COLO668 (cell line): ENCODE measurements at regions not wholly inside any gene's neighbourhood (a gene's known extent, or its start where the extent isn't known, plus 50 kb on each side); places are given as distances from the start of the nearest gene placed in this dataset.
"Not testable (repeated sequence)": the region's sequence is repeated elsewhere in the genome, so short reads cannot be mapped to it uniquely, and the experiment has no call there.

Experiments
- DNase-seq: peaks from one replicate; lab custom pipeline; 2025; ENCODE audit not compliant: unreplicated experiment; lab: John Stamatoyannopoulos, UW

DNA sequence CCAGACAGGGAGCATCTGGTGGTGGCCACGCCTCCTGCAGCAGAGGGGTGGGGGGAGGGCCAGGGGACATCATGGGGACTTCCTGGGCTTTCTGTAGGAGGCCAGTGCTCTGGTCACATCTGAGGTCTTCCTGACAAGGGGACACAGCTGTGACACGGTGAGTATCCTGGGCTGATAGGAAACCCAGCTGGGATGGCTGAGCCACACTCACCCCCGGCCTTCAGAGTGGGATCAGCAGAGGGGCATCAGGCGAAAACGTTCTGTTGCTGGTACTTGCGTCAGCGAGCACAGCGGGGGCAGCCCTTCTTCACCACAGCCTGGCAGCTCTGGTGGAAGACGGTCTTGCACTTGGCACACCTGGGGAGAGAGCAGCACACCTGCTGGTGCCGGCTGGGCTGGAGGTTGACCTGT lies 122.9 kb upstream of the SMURF2 start:
- no peak for DNase-seq

DNA sequence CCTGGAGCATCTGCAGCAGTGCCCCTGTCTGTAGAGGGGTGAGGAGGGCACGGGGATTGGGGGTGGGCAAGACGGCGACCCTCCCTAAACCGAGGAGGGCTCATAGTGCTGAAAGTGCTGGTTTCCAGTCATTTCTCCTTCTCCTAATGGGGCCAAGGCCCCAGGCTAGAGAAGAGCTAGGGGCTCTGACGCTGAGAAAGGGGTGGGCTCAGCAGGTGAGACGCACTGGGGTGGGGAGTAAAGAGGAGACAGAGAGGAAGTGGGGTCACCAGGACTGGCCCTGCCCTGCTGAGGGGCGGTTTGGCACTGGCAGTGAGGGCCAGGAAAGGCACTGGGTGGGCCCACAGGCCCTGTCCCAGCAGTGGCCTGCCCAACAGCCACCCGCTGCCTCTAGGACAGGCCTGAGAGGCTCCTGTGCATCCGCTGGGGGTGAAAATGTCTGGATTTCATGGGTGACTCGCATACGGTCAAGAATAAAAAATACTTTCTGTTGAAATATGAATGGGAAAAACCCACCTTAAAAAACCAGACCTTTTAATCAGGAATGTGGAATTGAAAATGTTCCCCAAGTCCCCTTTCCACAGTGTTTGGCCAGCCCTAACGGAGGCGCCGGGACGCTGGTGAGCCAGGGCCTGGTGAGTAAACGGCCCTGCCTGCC lies 122.4 kb upstream of the SMURF2 start:
- DNase-seq, result no peak

DNA sequence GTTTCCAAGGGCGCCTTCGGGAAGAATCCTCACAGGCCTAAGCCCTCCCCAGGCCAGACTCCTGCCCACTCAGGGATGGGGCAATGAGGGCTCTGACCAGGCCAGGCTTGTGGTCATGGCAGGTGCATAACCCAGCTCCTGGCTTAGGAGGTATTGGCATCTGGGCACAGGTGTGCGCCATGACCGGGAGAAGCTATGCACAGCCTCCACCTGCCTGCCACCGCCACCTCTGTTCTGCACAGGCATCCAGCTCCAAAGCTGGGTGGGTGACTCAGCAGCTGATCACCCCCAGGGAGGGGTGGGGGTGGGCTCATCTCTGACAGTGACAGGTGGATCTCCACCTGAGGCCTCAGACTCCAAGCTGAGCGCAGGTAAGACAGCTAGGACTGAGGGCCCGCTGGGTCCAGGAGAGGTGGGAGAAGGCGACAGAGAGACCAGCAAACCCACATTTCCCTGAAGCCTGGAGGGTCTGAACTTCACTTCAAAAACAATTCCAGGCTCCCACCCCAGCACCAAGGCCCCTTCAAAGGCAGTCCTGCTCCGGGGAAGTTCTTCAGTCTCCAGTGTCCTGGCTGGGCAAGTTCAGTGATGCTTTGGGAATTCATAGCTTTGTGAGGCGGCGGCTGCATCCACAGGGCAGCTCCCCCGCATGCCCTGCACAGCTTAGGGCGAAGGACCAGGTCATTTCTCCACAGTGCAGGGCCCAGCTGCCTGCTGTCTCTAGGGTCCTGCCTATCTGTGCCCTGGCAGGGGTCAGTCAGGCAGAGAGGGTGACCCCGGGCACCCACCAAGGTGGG lies 121.6 kb upstream of the SMURF2 start:
- DNase-seq, result no peak

DNA sequence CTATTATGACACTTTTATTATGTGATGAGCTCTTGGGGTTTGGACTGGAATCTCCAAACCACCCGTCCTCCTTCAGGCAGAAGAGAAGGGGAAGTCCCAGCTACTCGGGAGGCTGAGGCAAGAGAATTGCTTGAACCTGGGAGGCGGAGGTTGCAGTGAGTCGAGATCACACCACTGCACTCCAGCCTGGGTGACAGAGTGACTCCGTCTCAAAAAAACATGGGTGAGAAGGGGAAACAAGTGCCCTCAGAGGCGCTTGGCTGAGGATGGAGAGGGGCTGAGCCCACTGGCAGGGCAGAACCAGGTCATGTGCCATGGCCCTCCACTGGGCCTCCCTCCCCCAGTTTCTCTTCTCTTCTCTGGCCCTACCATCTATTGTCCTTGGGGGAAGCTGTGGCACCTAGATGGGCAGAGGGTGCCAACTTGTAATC lies 120.9 kb upstream of the SMURF2 start:
- no peak for DNase-seq

- DNase-seq, result no peak
These were observed 119.9 kb upstream of the SMURF2 start for GRCh38 chr17:64781810-64782555.

GRCh38 chr17:64781014-64781756 lies 119.1 kb upstream of the SMURF2 start:
- peak; percentile 47 for DNase-seq

GRCh38 chr17:64780096-64781013 lies 118.2 kb upstream of the SMURF2 start:
- DNase-seq, result peak; percentile 62

- no peak for DNase-seq
These were observed 117.4 kb upstream of the SMURF2 start for GRCh38 chr17:64779376-64780095.

DNA sequence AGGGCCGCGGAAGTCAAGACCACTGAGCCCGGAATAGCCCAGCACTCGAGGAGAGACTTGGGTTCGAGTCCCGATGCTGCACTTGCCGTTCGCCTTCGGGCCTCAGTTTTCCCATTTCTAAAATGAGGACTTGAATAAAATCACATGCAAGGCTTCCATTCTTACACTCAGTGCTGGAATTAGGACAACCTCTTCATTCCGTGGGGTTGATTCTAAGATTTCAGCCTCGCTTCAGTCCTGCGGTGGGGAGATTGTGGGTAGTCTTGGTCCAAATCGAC lies 116.9 kb upstream of the SMURF2 start:
- DNase-seq, result not testable (repeated sequence)

GRCh38 chr17:64778240-64779097 lies 116.4 kb upstream of the SMURF2 start:
- DNase-seq, result peak; percentile 28

GRCh38 chr17:64777415-64778239 lies 115.5 kb upstream of the SMURF2 start:
- DNase-seq, result peak; percentile 32

GRCh38 chr17:64776720-64777414 lies 114.8 kb upstream of the SMURF2 start:
- DNase-seq, result peak; percentile 82

GRCh38 chr17:64775701-64776570 lies 113.8 kb upstream of the SMURF2 start:
- DNase-seq, result no peak

GRCh38 chr17:64774888-64775540 lies 112.9 kb upstream of the SMURF2 start:
- no peak for DNase-seq

DNA sequence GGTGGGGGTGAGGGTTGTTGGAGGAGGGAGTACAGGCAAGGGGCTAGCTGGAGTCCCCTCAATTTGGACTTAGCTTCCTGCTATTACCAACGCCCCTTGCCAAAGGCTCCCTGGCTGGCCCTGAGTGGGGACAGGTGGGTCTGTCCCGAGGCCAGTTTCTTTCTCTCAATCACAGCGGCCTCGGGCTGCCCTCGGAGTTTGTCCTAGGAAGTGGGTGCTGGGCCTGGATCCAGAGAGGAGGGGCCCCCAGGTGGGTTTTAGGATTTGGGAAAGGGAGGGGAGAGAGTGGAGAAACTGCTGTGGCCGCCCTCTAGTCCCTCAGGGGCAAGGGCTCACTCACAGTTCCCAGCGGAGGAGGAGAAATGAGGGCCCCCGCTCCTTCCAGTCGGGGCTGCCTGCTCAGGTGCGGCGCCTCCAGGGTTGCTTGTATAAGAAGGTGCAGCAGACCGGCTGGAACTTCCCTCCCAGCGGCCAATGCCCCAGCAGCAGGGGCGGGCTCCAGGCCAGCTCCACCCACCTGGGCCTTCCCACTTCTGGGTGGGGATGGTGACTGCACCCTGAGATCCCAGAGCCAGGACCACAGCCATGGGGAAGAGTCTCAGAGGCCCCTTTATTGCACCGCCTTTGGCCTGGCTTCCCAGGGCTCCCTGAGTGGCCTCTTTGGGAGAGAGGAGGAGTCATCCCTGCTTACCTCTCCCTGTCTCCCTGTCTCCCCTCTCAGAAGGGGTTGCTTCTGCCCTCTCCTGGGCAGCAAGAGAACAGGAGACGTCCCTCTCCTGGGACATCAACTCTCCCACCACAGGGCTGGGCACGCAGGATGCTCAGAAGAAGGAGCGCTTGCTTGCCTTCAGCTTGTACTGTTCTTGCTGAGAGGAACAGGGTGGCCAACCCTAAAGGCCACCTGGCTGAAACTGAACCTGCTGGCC lies 112.0 kb upstream of the SMURF2 start:
- DNase-seq, result peak; percentile 68
